GM12878 (cell line): ENCODE measurements at regions not wholly inside any gene's neighbourhood (a gene's known extent, or its start where the extent isn't known, plus 50 kb on each side); places are given as distances from the start of the nearest gene placed in this dataset.

Experiments used
- CBFB ChIP-seq: IDR thresholded peaks from 2 replicates; pipeline ENCODE4 v1.6.1; 2016; ENCODE audit warnings: antibody characterized with exemption, low read depth
- CHD4 ChIP-seq: fragments of 200-600 bp; sonication (generic); IDR thresholded peaks from 2 replicates; pipeline ENCODE4 v1.6.1; 2016; ENCODE audit warnings: mild to moderate bottlenecking
- CREM ChIP-seq: IDR thresholded peaks from 2 replicates; pipeline ENCODE4 v1.6.1; 2014; ENCODE audit warnings: antibody characterized with exemption, low read depth
- CTCF ChIP-seq, 3 experiments: IDR thresholded peaks in 2 of 3; conservative IDR thresholded peaks in 1 of 3; 2 replicates each; pipeline ENCODE4 v1.5.1; 2011; ENCODE audit warnings: low read depth in 3 of 3, low read length in 3 of 3, mild to moderate bottlenecking in 3 of 3, control low read depth in 2 of 3, moderate library complexity in 2 of 3, inconsistent platforms in 1 of 3, mixed read lengths in 1 of 3; ENCODE audit not compliant: control insufficient read depth in 2 of 3, insufficient read depth in 1 of 3; ENCODE audit errors: extremely low read depth in 1 of 3
- ETV6 ChIP-seq, 2 experiments: fragments of 450-650 bp in 1 of 2; IDR thresholded peaks in 1 of 2; conservative IDR thresholded peaks in 1 of 2; 2 replicates each; pipeline ENCODE4 v1.6.1; 2014; ENCODE audit warnings: antibody characterized with exemption in 1 of 2, borderline replicate concordance in 1 of 2, low read depth in 1 of 2, mild to moderate bottlenecking in 1 of 2, moderate library complexity in 1 of 2
- JUND ChIP-seq: IDR thresholded peaks from 2 replicates; pipeline ENCODE4 v1.6.1; 2012; ENCODE audit warnings: low read depth, mild to moderate bottlenecking, low read length, improper control_type of control experiment, moderate library complexity
- RAD21 ChIP-seq: IDR thresholded peaks from 2 replicates; pipeline ENCODE4 v1.6.1; 2011; ENCODE audit warnings: mild to moderate bottlenecking, low read depth, low read length, moderate library complexity; ENCODE audit not compliant: insufficient read depth
- SP1 ChIP-seq: IDR thresholded peaks from one replicate; pipeline ENCODE4 v1.6.1; 2011; ENCODE audit warnings: low read depth, low read length
- YBX1 ChIP-seq: fragments of 450-650 bp; IDR thresholded peaks from 2 replicates; pipeline ENCODE4 v1.6.1; 2016; ENCODE audit warnings: antibody characterized with exemption
- TF ChIP-seq, protein P1 (sequence below): fragments of 450-650 bp; IDR thresholded peaks from 2 replicates; pipeline ENCODE4 v1.6.1; 2016; ENCODE audit warnings: mild to moderate bottlenecking, moderate library complexity, borderline replicate concordance
- TF ChIP-seq, protein P2 (sequence below): IDR thresholded peaks from 2 replicates; pipeline ENCODE4 v1.6.1; 2011; ENCODE audit warnings: borderline replicate concordance, low read depth, mild to moderate bottlenecking, moderate library complexity, low read length; ENCODE audit not compliant: insufficient read depth, poor library complexity, severe bottlenecking

GRCh38 chr10:33483124-33483815 is 148.8 kb upstream of the NRP1 start:
- TF ChIP-seq RAD21 (no peak), CTCF (IDR thresholded peaks at IDR 0.05 in 2 of 3, conservative IDR thresholded peaks at IDR 0.05 in 1 of 3; ENCODE audit: control insufficient read depth in 2 of 3, extremely low read depth in 1 of 3, insufficient read depth in 1 of 3, low read depth in 3 of 3, low read length in 3 of 3) (no peak), JUND (no peak), CREM (no peak), SP1 (no peak), CHD4 (no peak), YBX1 (no peak), CBFB (no peak), ETV6 (conservative IDR thresholded peaks at IDR 0.05 in 1 of 2, IDR thresholded peaks at IDR 0.05 in 1 of 2; ENCODE audit: borderline replicate concordance in 1 of 2, low read depth in 1 of 2) (no peak)
- TF ChIP-seq, protein P1, sequence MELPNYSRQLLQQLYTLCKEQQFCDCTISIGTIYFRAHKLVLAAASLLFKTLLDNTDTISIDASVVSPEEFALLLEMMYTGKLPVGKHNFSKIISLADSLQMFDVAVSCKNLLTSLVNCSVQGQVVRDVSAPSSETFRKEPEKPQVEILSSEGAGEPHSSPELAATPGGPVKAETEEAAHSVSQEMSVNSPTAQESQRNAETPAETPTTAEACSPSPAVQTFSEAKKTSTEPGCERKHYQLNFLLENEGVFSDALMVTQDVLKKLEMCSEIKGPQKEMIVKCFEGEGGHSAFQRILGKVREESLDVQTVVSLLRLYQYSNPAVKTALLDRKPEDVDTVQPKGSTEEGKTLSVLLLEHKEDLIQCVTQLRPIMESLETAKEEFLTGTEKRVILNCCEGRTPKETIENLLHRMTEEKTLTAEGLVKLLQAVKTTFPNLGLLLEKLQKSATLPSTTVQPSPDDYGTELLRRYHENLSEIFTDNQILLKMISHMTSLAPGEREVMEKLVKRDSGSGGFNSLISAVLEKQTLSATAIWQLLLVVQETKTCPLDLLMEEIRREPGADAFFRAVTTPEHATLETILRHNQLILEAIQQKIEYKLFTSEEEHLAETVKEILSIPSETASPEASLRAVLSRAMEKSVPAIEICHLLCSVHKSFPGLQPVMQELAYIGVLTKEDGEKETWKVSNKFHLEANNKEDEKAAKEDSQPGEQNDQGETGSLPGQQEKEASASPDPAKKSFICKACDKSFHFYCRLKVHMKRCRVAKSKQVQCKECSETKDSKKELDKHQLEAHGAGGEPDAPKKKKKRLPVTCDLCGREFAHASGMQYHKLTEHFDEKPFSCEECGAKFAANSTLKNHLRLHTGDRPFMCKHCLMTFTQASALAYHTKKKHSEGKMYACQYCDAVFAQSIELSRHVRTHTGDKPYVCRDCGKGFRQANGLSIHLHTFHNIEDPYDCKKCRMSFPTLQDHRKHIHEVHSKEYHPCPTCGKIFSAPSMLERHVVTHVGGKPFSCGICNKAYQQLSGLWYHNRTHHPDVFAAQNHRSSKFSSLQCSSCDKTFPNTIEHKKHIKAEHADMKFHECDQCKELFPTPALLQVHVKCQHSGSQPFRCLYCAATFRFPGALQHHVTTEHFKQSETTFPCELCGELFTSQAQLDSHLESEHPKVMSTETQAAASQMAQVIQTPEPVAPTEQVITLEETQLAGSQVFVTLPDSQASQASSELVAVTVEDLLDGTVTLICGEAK: no peak
- TF ChIP-seq, protein P2, sequence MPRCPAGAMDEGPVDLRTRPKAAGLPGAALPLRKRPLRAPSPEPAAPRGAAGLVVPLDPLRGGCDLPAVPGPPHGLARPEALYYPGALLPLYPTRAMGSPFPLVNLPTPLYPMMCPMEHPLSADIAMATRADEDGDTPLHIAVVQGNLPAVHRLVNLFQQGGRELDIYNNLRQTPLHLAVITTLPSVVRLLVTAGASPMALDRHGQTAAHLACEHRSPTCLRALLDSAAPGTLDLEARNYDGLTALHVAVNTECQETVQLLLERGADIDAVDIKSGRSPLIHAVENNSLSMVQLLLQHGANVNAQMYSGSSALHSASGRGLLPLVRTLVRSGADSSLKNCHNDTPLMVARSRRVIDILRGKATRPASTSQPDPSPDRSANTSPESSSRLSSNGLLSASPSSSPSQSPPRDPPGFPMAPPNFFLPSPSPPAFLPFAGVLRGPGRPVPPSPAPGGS: no peak
